ENCODE measurements at regions not wholly inside any gene's neighbourhood (a gene's known extent, or its start where the extent isn't known, plus 50 kb on each side); places are given as distances from the start of the nearest gene placed in this dataset.

- H3K9me3 ChIP-seq (ENCODE audit: control insufficient read depth, insufficient read depth, low read length), result no peaks in the 10 kb centered on the region
- Mint-ChIP-seq H3K4me3 (no peak overlapping the region), H3K36me3 (no peaks in the 10 kb centered on the region), H3K27me3 (ENCODE audit: low read depth in 2 of 2) (no peaks in the 10 kb centered on the region), H3K4me1 (no peaks in the 10 kb centered on the region), H3K27ac (no peak overlapping the region), H3K9me3 (peaks cover 0 to 3% of the 10 kb centered on the region in 2 donors)
- intact Hi-C loops (cut with micrococcal nuclease), result no loop called here
- no peak overlapping the region for H3K4me3 ChIP-seq (ENCODE audit: low read length)
- H3K4me1 ChIP-seq (ENCODE audit: control insufficient read depth, insufficient read depth, low read length), result no peaks in the 10 kb centered on the region
- no peaks in the 10 kb centered on the region for H3K36me3 ChIP-seq (ENCODE audit: control insufficient read depth, insufficient read depth, low read length)
- ATAC-seq (no peak), DNase-seq (no peak)
- no peak for TF ChIP-seq CTCF (IDR thresholded peaks at IDR 0.05)
- 87% methylated on average over 2 of the region's 2 CpGs for WGBS (ENCODE audit: insufficient coverage)
- H3K27me3 ChIP-seq (ENCODE audit: control insufficient read depth, insufficient read depth, low read length), result no peaks in the 10 kb centered on the region
- no peak overlapping the region for H3K27ac ChIP-seq (ENCODE audit: low read length)
Measured at GRCh38 chrX:63927848-63928247, 142.8 kb upstream of the ARHGEF9 start.

- Mint-ChIP-seq H3K27ac (no peak overlapping the region), H3K9me3 (peaks cover 2 to 8% of the 10 kb centered on the region in 2 donors), H3K27me3 (ENCODE audit: low read depth in 2 of 2) (no peaks in the 10 kb centered on the region), H3K4me1 (no peaks in the 10 kb centered on the region), H3K4me3 (no peak overlapping the region), H3K36me3 (no peaks in the 10 kb centered on the region)
- ATAC-seq (no peak), DNase-seq (no peak)
- no CpG with 5 or more reads among the region's 2 CpGs for WGBS (ENCODE audit: insufficient coverage)
- intact Hi-C loops (cut with micrococcal nuclease), result no loop called here
- Histone ChIP-seq H3K4me3 (ENCODE audit: low read length) (no peak overlapping the region), H3K27me3 (ENCODE audit: control insufficient read depth, insufficient read depth, low read length) (no peaks in the 10 kb centered on the region), H3K27ac (ENCODE audit: low read length) (no peak overlapping the region), H3K9me3 (ENCODE audit: control insufficient read depth, insufficient read depth, low read length) (no peaks in the 10 kb centered on the region), H3K36me3 (ENCODE audit: control insufficient read depth, insufficient read depth, low read length) (no peaks in the 10 kb centered on the region), H3K4me1 (ENCODE audit: control insufficient read depth, insufficient read depth, low read length) (no peaks in the 10 kb centered on the region)
- no peak for TF ChIP-seq CTCF (IDR thresholded peaks at IDR 0.05)
Measured at GRCh38 chrX:63922221-63922620, 137.2 kb upstream of the ARHGEF9 start.

DNA sequence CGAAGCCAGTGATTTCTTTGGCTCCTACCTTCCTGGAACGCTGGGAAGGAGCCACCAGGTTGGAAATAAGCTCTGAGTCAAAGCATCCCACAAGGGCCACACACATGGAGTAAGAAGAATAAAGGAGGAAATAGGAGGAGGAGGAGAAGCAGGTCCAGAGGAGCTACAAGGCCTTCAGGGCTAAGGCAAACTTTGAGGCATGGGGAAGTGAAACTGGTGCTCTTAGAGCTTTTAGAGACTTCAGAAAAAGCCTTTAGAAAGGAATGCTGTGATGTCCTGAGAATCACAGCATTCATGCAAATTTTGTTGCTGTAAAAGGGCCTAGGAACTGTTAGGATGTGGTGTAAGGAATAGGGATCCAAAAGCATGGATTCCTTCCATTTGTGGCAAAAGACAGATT is 135.9 kb upstream of the ARHGEF9 start:
- H3K4me1 Mint-ChIP-seq, result no peaks in the 10 kb centered on the region
- H3K36me3 Mint-ChIP-seq, result no peaks in the 10 kb centered on the region
- no peak overlapping the region for H3K4me3 ChIP-seq (ENCODE audit: low read length)
- ATAC-seq (no peak), DNase-seq (no peak)
- H3K4me3 Mint-ChIP-seq, result no peak overlapping the region
- no peak overlapping the region for H3K27ac ChIP-seq (ENCODE audit: low read length)
- WGBS (ENCODE audit: insufficient coverage), result 68% methylated on average over 2 of the region's 2 CpGs
- no peak overlapping the region for H3K27ac Mint-ChIP-seq
- intact Hi-C loops (cut with micrococcal nuclease), result no loop called here
- H3K9me3 Mint-ChIP-seq, result peaks cover 2 to 8% of the 10 kb centered on the region in 2 donors
- no peaks in the 10 kb centered on the region for H3K36me3 ChIP-seq (ENCODE audit: control insufficient read depth, insufficient read depth, low read length)
- TF ChIP-seq CTCF (IDR thresholded peaks at IDR 0.05), result no peak
- no peaks in the 10 kb centered on the region for H3K4me1 ChIP-seq (ENCODE audit: control insufficient read depth, insufficient read depth, low read length)
- no peaks in the 10 kb centered on the region for H3K9me3 ChIP-seq (ENCODE audit: control insufficient read depth, insufficient read depth, low read length)
- no peaks in the 10 kb centered on the region for H3K27me3 ChIP-seq (ENCODE audit: control insufficient read depth, insufficient read depth, low read length)
- no peaks in the 10 kb centered on the region for H3K27me3 Mint-ChIP-seq (ENCODE audit: low read depth in 2 of 2)

DNA sequence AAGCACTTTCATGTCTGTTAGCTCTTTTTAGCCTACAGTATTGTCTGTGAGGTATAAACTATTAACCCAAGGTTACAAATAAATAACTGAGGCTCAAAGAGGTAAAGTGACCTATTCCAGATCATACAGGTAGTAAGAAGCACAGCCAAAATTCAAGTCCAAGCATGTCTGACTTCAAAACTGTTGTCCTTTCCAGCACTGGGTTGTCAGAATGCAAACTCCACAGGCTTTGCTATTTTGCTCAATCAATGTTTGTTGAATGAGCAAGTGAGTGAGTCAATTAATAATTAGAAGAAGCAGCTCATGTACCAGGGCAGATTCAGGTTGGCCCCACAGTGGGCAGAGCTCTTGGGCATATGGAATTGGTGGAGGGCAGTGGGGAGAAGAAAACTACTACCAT is 134.1 kb upstream of the ARHGEF9 start:
- no peaks in the 10 kb centered on the region for H3K36me3 Mint-ChIP-seq
- peaks cover 2 to 8% of the 10 kb centered on the region in 2 donors for H3K9me3 Mint-ChIP-seq
- H3K27ac Mint-ChIP-seq, result no peak overlapping the region
- no peak overlapping the region for H3K27ac ChIP-seq (ENCODE audit: low read length)
- no peaks in the 10 kb centered on the region for H3K36me3 ChIP-seq (ENCODE audit: control insufficient read depth, insufficient read depth, low read length)
- no peak for DNase-seq
- no peak for ATAC-seq
- intact Hi-C loops (cut with micrococcal nuclease), result no loop called here
- no peaks in the 10 kb centered on the region for H3K27me3 Mint-ChIP-seq (ENCODE audit: low read depth in 2 of 2)
- no peaks in the 10 kb centered on the region for H3K4me1 Mint-ChIP-seq
- H3K4me3 ChIP-seq (ENCODE audit: low read length), result no peak overlapping the region
- H3K4me3 Mint-ChIP-seq, result no peak overlapping the region
- H3K27me3 ChIP-seq (ENCODE audit: control insufficient read depth, insufficient read depth, low read length), result no peaks in the 10 kb centered on the region
- no peak for TF ChIP-seq CTCF (IDR thresholded peaks at IDR 0.05)
- no peaks in the 10 kb centered on the region for H3K4me1 ChIP-seq (ENCODE audit: control insufficient read depth, insufficient read depth, low read length)
- no peaks in the 10 kb centered on the region for H3K9me3 ChIP-seq (ENCODE audit: control insufficient read depth, insufficient read depth, low read length)
